ENCODE measurements at regions not wholly inside any gene's neighbourhood (a gene's known extent, or its start where the extent isn't known, plus 50 kb on each side); places are given as distances from the start of the nearest gene placed in this dataset.

DNA sequence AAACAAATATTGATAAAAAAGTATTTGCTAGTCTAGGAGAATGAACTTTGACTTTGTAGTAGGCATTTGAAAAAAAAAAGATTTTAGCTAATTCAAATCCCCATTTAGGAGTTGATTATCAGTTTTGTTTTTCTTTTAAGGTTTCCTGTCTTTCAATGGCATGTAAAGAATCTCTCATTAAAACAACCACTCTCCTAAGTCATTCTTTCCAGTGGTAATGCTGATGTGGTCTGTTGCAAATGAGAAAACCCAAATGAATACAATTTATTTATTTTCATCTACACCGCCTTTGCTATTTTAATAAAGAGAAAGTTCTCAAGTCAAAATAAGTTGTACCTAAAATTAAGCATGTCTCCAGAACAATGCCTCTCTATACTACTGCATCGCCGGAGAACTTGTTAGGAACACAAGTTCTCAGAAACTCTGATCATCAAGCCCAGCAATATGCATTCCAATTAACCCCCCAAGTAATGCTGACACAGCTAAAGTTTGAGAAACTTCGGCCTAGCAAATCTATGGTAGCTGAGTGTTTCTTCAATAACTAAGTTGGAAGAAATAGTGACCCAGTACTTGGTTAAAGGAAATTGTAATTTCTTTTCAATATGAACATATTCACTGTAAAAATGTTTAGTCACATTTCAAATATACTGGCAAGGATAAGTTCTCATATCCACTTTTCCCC, 255.1 kb downstream of the PTPRC start:
- TF ChIP-seq BACH2 (CRISPR knock-in tag; IDR thresholded peaks at IDR 0.05; ENCODE audit: borderline replicate concordance) = no peak
- TF ChIP-seq, protein P1, sequence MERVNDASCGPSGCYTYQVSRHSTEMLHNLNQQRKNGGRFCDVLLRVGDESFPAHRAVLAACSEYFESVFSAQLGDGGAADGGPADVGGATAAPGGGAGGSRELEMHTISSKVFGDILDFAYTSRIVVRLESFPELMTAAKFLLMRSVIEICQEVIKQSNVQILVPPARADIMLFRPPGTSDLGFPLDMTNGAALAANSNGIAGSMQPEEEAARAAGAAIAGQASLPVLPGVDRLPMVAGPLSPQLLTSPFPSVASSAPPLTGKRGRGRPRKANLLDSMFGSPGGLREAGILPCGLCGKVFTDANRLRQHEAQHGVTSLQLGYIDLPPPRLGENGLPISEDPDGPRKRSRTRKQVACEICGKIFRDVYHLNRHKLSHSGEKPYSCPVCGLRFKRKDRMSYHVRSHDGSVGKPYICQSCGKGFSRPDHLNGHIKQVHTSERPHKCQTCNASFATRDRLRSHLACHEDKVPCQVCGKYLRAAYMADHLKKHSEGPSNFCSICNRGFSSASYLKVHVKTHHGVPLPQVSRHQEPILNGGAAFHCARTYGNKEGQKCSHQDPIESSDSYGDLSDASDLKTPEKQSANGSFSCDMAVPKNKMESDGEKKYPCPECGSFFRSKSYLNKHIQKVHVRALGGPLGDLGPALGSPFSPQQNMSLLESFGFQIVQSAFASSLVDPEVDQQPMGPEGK (CRISPR knock-in tag; IDR thresholded peaks at IDR 0.05; ENCODE audit: borderline replicate concordance) = no peak
- TF ChIP-seq TOX (CRISPR knock-in tag; IDR thresholded peaks at IDR 0.05; ENCODE audit: borderline replicate concordance) = no peak
- TF ChIP-seq PPARA (CRISPR knock-in tag; IDR thresholded peaks at IDR 0.05; ENCODE audit: borderline replicate concordance) = no peak
- no peak for TF ChIP-seq ZNF70 (CRISPR knock-in tag; IDR thresholded peaks at IDR 0.05)
- TF ChIP-seq RARB (CRISPR knock-in tag; IDR thresholded peaks at IDR 0.05) = no peak
- TF ChIP-seq ZFP30 (CRISPR knock-in tag; IDR thresholded peaks at IDR 0.05) = no peak
- no peak for TF ChIP-seq ARNTL (CRISPR knock-in tag; IDR thresholded peaks at IDR 0.05; ENCODE audit: borderline replicate concordance, low read depth)
- TF ChIP-seq SNAI2 (CRISPR knock-in tag; IDR thresholded peaks at IDR 0.05) = no peak
